ENCODE measurements at regions not wholly inside any gene's neighbourhood (a gene's known extent, or its start where the extent isn't known, plus 50 kb on each side); places are given as distances from the start of the nearest gene placed in this dataset.

GRCh38 chr2:10499911-10500521, 51.9 kb upstream of the ODC1 start:
- no peaks in the 10 kb centered on the region for H3K27me3 ChIP-seq (ENCODE audit: control insufficient read depth, extremely low read depth, insufficient read depth, low read length)
- no peaks in the 10 kb centered on the region for H3K9me1 ChIP-seq (ENCODE audit: control insufficient read depth, extremely low read depth, insufficient read depth, low read length)
- DNase-seq (ENCODE audit: low read depth, low spot score) (no peak), FAIRE-seq (no peak)
- H2AFZ ChIP-seq (ENCODE audit: control insufficient read depth, low read length), result no peak overlapping the region
- H3K36me3 ChIP-seq (ENCODE audit: control insufficient read depth in 2 of 2, extremely low read depth in 1 of 2, insufficient read depth in 2 of 2, low read length in 2 of 2), result no peaks in the 10 kb centered on the region
- TF ChIP-seq CTCF (optimal IDR thresholded peaks at IDR 0.05 in 1 of 3, IDR thresholded peaks at IDR 0.05 in 1 of 3, conservative IDR thresholded peaks at IDR 0.05 in 1 of 3; ENCODE audit: extremely low read depth in 1 of 3, insufficient read depth in 2 of 3, low read length in 3 of 3), result no peak
- no peak for TF ChIP-seq EZH2 (IDR thresholded peaks at IDR 0.05; ENCODE audit: low read length)
- H3K4me2 ChIP-seq (ENCODE audit: control insufficient read depth, extremely low read depth, insufficient read depth, low read depth, low read length), result peak overlapping the region; percentile 17
- H3K27ac ChIP-seq (ENCODE audit: control insufficient read depth, insufficient read depth, low read length), result no peak overlapping the region
- H3K4me3 ChIP-seq (ENCODE audit: control insufficient read depth in 2 of 3, extremely low read depth in 1 of 3, insufficient read depth in 2 of 3, low read depth in 1 of 3, low read length in 3 of 3), result no peak overlapping the region
- H3K4me1 ChIP-seq (ENCODE audit: control insufficient read depth, extremely low read depth, insufficient read depth, low read length), result peaks cover 37% of the 10 kb centered on the region
- no peak overlapping the region for H3K9ac ChIP-seq (ENCODE audit: control insufficient read depth, extremely low read depth, insufficient read depth, low read length)
- H3K9me3 ChIP-seq (ENCODE audit: control insufficient read depth, low read depth, low read length), result no peaks in the 10 kb centered on the region
- dilution Hi-C loops (cut with MboI; ENCODE audit: extremely low pct_ligation_motif_present, low sequenced_read_pairs), result no loop called here
- H3K79me2 ChIP-seq (ENCODE audit: control insufficient read depth, insufficient read depth, low read length), result no peaks in the 10 kb centered on the region
- no peaks in the 10 kb centered on the region for H4K20me1 ChIP-seq (ENCODE audit: control insufficient read depth, extremely low read depth, insufficient read depth, low read length)

- dilution Hi-C loops (cut with MboI; ENCODE audit: extremely low pct_ligation_motif_present, low sequenced_read_pairs), result no loop called here
- no peak for FAIRE-seq
- H2AFZ ChIP-seq (ENCODE audit: control insufficient read depth, low read length), result no peak overlapping the region
- peaks cover 39% of the 10 kb centered on the region for H3K4me1 ChIP-seq (ENCODE audit: control insufficient read depth, extremely low read depth, insufficient read depth, low read length)
- H3K79me2 ChIP-seq (ENCODE audit: control insufficient read depth, insufficient read depth, low read length), result no peaks in the 10 kb centered on the region
- no peak overlapping the region for H3K27ac ChIP-seq (ENCODE audit: control insufficient read depth, insufficient read depth, low read length)
- no peak for DNase-seq (ENCODE audit: low read depth, low spot score)
- no peaks in the 10 kb centered on the region for H3K9me1 ChIP-seq (ENCODE audit: control insufficient read depth, extremely low read depth, insufficient read depth, low read length)
- no peak overlapping the region for H3K9ac ChIP-seq (ENCODE audit: control insufficient read depth, extremely low read depth, insufficient read depth, low read length)
- H3K27me3 ChIP-seq (ENCODE audit: control insufficient read depth, extremely low read depth, insufficient read depth, low read length), result no peaks in the 10 kb centered on the region
- TF ChIP-seq CTCF (optimal IDR thresholded peaks at IDR 0.05 in 1 of 3, IDR thresholded peaks at IDR 0.05 in 1 of 3, conservative IDR thresholded peaks at IDR 0.05 in 1 of 3; ENCODE audit: extremely low read depth in 1 of 3, insufficient read depth in 2 of 3, low read length in 3 of 3) (no peak), EZH2 (IDR thresholded peaks at IDR 0.05; ENCODE audit: low read length) (no peak)
- H3K4me2 ChIP-seq (ENCODE audit: control insufficient read depth, extremely low read depth, insufficient read depth, low read depth, low read length), result no peak overlapping the region
- H3K4me3 ChIP-seq (ENCODE audit: control insufficient read depth in 2 of 3, extremely low read depth in 1 of 3, insufficient read depth in 2 of 3, low read depth in 1 of 3, low read length in 3 of 3), result no peak overlapping the region
- H4K20me1 ChIP-seq (ENCODE audit: control insufficient read depth, extremely low read depth, insufficient read depth, low read length), result no peaks in the 10 kb centered on the region
- H3K9me3 ChIP-seq (ENCODE audit: control insufficient read depth, low read depth, low read length), result no peaks in the 10 kb centered on the region
- H3K36me3 ChIP-seq (ENCODE audit: control insufficient read depth in 2 of 2, extremely low read depth in 1 of 2, insufficient read depth in 2 of 2, low read length in 2 of 2), result no peaks in the 10 kb centered on the region
These were observed 51.3 kb upstream of the ODC1 start for GRCh38 chr2:10499275-10499907.

Measured in keratinocyte (primary cell).